Activated CD8-positive, alpha-beta T cell treated with anti-CD3 and anti-CD28 coated beads for 36 hours (primary cell): ENCODE measurements at regions not wholly inside any gene's neighbourhood (a gene's known extent, or its start where the extent isn't known, plus 50 kb on each side); places are given as distances from the start of the nearest gene placed in this dataset.

Source experiments
- ATAC-seq: fragments of 200-7000 bp; cut with Tn5 transposase; one replicate; pipeline ENCODE4 v1.10.0; 2021; ENCODE audit warnings: mild to moderate bottlenecking, moderate library complexity
- CTCF ChIA-PET: fragments of 350-600 bp; sonication (Branson Sonifier 250); formaldehyde crosslinking; loops from one replicate; lab custom pipeline; 2021; ENCODE audit warnings: antibody characterized with exemption; lab: Charles Lee
- POLR2A ChIA-PET: fragments of 350-600 bp; sonication (Branson Sonifier 250); formaldehyde crosslinking; loops from one replicate; lab custom pipeline; 2021; ENCODE audit warnings: antibody characterized with exemption; lab: Charles Lee
- DNase-seq: peaks from one replicate; pipeline ENCODE4 v3.0.0-alpha.2; 2020
- H3K27ac Mint-ChIP-seq: one replicate; pipeline ENCODE4 v1.8.0; 2021; ENCODE audit warnings: mild to moderate bottlenecking, mixed read lengths
- H3K27me3 Mint-ChIP-seq: one replicate; pipeline ENCODE4 v1.8.0; 2021; ENCODE audit warnings: mixed read lengths
- H3K36me3 Mint-ChIP-seq: one replicate; pipeline ENCODE4 v1.8.0; 2021; ENCODE audit warnings: low read depth, mixed read lengths
- H3K4me1 Mint-ChIP-seq: one replicate; pipeline ENCODE4 v1.8.0; 2021; ENCODE audit warnings: low read depth, mixed read lengths
- H3K4me3 Mint-ChIP-seq: one replicate; pipeline ENCODE4 v1.8.0; 2021; ENCODE audit warnings: mild to moderate bottlenecking, moderate library complexity, mixed read lengths
- H3K9me3 Mint-ChIP-seq: one replicate; pipeline ENCODE4 v1.8.0; 2021; ENCODE audit warnings: mixed read lengths
- CTCF ChIP-seq: fragments of 200-600 bp; IDR thresholded peaks from one replicate; pipeline ENCODE4 v1.8.0; 2022; ENCODE audit warnings: antibody characterized with exemption, mild to moderate bottlenecking
- intact Hi-C: fragments of 100-400 bp; cut with micrococcal nuclease; formaldehyde crosslinking; loops from one replicate; pipeline ENCODE4 v1.10.0; 2022

- POLR2A ChIA-PET: no interaction called here
- DNase-seq: no peak
- Mint-ChIP-seq H3K36me3 (no peaks in the 10 kb centered on the region), H3K9me3 (no peaks in the 10 kb centered on the region), H3K27ac (no peak overlapping the region), H3K4me1 (no peaks in the 10 kb centered on the region), H3K27me3 (peaks cover 4% of the 10 kb centered on the region), H3K4me3 (no peak overlapping the region)
- CTCF ChIA-PET: no interaction called here
- no peak for TF ChIP-seq CTCF
- ATAC-seq: no peak
- intact Hi-C loops: no loop called here
Measured at GRCh38 chr15:62488387-62488786, 323.3 kb upstream of the C2CD4B start.

- no peak overlapping the region for H3K4me3 Mint-ChIP-seq
- no peak for ATAC-seq
- intact Hi-C loops: no loop called here
- ChIA-PET CTCF (no interaction called here), POLR2A (no interaction called here)
- no peak for DNase-seq
- H3K36me3 Mint-ChIP-seq: no peaks in the 10 kb centered on the region
- no peaks in the 10 kb centered on the region for H3K4me1 Mint-ChIP-seq
- no peak for TF ChIP-seq CTCF
- no peak overlapping the region for H3K27ac Mint-ChIP-seq
- peaks cover 4% of the 10 kb centered on the region for H3K27me3 Mint-ChIP-seq
- no peaks in the 10 kb centered on the region for H3K9me3 Mint-ChIP-seq
Measured at GRCh38 chr15:62491642-62492041, 326.6 kb upstream of the C2CD4B start.

DNA sequence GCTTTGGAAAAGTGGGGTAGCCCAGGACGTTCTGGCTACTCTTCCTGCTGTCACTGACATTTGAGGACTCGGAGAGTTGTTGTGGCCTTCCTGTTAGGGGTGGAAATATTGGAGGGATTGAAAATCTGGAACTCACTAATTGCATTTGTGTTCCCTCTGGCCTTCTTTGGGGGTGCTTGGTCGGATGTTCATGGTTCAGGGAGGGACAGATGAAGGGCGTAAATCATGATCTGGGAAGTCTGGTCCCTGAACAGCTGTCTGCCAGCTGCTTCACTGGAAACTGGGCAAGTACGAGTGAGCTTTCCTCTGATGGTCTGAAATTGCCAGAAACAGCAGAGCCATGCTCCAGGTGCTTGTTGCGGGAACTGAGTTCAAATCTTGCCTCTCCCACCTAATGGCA, 327.8 kb upstream of the C2CD4B start:
- no peaks in the 10 kb centered on the region for H3K36me3 Mint-ChIP-seq
- H3K4me3 Mint-ChIP-seq: no peak overlapping the region
- H3K27me3 Mint-ChIP-seq: peaks cover 3% of the 10 kb centered on the region
- no peaks in the 10 kb centered on the region for H3K9me3 Mint-ChIP-seq
- DNase-seq (no peak), ATAC-seq (no peak)
- TF ChIP-seq CTCF: no peak
- no peaks in the 10 kb centered on the region for H3K4me1 Mint-ChIP-seq
- intact Hi-C loops: no loop called here
- CTCF ChIA-PET: no interaction called here
- POLR2A ChIA-PET: no interaction called here
- H3K27ac Mint-ChIP-seq: no peak overlapping the region

GRCh38 chr15:62494197-62494596, 329.1 kb upstream of the C2CD4B start:
- no peaks in the 10 kb centered on the region for H3K9me3 Mint-ChIP-seq
- no peak overlapping the region for H3K27ac Mint-ChIP-seq
- no peak for DNase-seq
- TF ChIP-seq CTCF: no peak
- peaks cover 3% of the 10 kb centered on the region for H3K27me3 Mint-ChIP-seq
- ChIA-PET POLR2A (no interaction called here), CTCF (no interaction called here)
- no peaks in the 10 kb centered on the region for H3K4me1 Mint-ChIP-seq
- H3K36me3 Mint-ChIP-seq: no peaks in the 10 kb centered on the region
- no peak for ATAC-seq
- intact Hi-C loops: no loop called here
- H3K4me3 Mint-ChIP-seq: no peak overlapping the region

GRCh38 chr15:62495670-62496614, 330.9 kb upstream of the C2CD4B start:
- Mint-ChIP-seq H3K9me3 (no peaks in the 10 kb centered on the region), H3K36me3 (no peaks in the 10 kb centered on the region), H3K4me1 (no peaks in the 10 kb centered on the region), H3K27me3 (peaks cover 3% of the 10 kb centered on the region), H3K27ac (no peak overlapping the region), H3K4me3 (no peak overlapping the region)
- intact Hi-C loops: no loop called here
- DNase-seq (no peak), ATAC-seq (no peak)
- ChIA-PET POLR2A (no interaction called here), CTCF (no interaction called here)
- no peak for TF ChIP-seq CTCF
